Bronchial epithelial cell (primary cell): ENCODE measurements at regions not wholly inside any gene's neighbourhood (a gene's known extent, or its start where the extent isn't known, plus 50 kb on each side); places are given as distances from the start of the nearest gene placed in this dataset.
A peak's percentile ranks its signal among the peaks of the same experiment; 100 is the strongest.

Experiments used
- DNase-seq: peaks from one replicate; pipeline ENCODE4 v3.0.0-alpha.2; 2010; ENCODE audit warnings: low read depth
- FAIRE-seq: peaks from 2 replicates; lab custom pipeline; 2011; peaks lifted over from hg19 to GRCh38; lab: Jason Lieb, UNC
- H3K27me3 ChIP-seq: 2 replicates; pipeline ENCODE4 v1.5.1; 2011; ENCODE audit warnings: low read length; ENCODE audit not compliant: control insufficient read depth, insufficient read depth
- H3K36me3 ChIP-seq: 2 replicates; pipeline ENCODE4 v1.5.1; 2011; ENCODE audit warnings: low read length; ENCODE audit not compliant: control insufficient read depth, insufficient read depth
- H3K4me3 ChIP-seq: 2 replicates; pipeline ENCODE4 v1.5.1; 2011; ENCODE audit warnings: mild to moderate bottlenecking, low read depth, low read length, control low read depth
- TF ChIP-seq, protein P1 (sequence below): IDR thresholded peaks from 2 replicates; pipeline ENCODE4 v1.5.1; 2011; ENCODE audit warnings: mild to moderate bottlenecking, moderate library complexity, low read length, control low read depth, inconsistent platforms; ENCODE audit not compliant: insufficient read depth, severe bottlenecking

DNA sequence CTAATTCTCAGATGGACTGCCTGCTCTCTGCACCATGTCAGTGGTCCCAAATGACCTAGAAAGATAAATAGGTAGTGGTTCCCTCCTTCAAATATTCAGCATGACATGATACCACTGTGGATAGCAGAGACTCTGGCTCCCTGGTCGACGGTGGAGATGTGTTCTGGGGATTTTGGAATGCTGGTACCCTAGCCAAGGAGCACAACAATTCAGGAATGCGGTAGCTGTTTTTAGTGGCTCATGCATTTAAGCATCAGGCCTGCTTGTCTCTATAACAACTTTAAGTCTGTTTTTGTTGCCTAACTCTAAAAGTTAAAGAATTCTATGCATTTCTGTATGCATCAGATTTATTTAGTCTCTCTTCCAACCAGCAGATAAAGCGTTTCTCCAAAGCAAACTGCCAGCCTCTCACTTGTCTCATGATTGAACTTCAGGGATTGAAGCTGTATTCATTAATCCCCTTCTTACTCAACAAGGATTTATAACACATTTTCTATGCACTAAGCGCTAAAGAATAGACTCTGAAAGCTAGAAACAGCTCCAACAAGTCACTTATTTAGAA lies 164.9 kb upstream of the BMP4 start:
- peak; percentile 43 for FAIRE-seq
- TF ChIP-seq, protein P1, sequence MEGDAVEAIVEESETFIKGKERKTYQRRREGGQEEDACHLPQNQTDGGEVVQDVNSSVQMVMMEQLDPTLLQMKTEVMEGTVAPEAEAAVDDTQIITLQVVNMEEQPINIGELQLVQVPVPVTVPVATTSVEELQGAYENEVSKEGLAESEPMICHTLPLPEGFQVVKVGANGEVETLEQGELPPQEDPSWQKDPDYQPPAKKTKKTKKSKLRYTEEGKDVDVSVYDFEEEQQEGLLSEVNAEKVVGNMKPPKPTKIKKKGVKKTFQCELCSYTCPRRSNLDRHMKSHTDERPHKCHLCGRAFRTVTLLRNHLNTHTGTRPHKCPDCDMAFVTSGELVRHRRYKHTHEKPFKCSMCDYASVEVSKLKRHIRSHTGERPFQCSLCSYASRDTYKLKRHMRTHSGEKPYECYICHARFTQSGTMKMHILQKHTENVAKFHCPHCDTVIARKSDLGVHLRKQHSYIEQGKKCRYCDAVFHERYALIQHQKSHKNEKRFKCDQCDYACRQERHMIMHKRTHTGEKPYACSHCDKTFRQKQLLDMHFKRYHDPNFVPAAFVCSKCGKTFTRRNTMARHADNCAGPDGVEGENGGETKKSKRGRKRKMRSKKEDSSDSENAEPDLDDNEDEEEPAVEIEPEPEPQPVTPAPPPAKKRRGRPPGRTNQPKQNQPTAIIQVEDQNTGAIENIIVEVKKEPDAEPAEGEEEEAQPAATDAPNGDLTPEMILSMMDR: no peak

DNA sequence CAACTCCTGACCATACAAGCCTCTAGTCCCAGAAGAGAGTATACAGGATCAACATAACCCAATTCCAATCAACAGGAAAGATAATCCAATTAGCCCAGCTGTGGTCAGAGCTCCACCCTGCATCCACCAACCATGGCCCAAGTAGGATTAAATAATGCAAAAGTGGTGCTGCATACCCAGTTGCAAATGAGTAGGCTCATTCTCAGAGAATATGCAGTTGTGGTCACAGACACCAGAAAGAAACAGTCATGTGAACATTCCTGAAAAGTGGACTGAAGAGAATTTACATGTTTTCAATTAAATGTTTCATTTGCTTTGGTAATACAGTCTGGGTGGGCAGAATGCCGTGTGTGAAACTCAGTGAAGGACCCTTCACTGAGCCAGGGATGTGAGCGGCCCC lies 167.2 kb upstream of the BMP4 start:
- Histone ChIP-seq H3K36me3 (no peaks in the 10 kb centered on the region), H3K4me3 (no peak overlapping the region), H3K27me3 (no peaks in the 10 kb centered on the region)
- FAIRE-seq (no peak), DNase-seq (no peak)
- TF ChIP-seq, protein P1: no peak

More for the DNA sequence above, 164.9 kb upstream of the BMP4 start:
- H3K4me3 ChIP-seq: no peak overlapping the region
- H3K27me3 ChIP-seq: no peaks in the 10 kb centered on the region
- no peak for DNase-seq
- no peaks in the 10 kb centered on the region for H3K36me3 ChIP-seq

GRCh38 chr14:54125109-54125508 lies 168.5 kb upstream of the BMP4 start:
- TF ChIP-seq, protein P1: no peak
- Histone ChIP-seq H3K4me3 (no peak overlapping the region), H3K27me3 (no peaks in the 10 kb centered on the region), H3K36me3 (no peaks in the 10 kb centered on the region)
- FAIRE-seq: no peak
- DNase-seq: no peak

GRCh38 chr14:54126947-54127346 lies 170.3 kb upstream of the BMP4 start:
- DNase-seq (no peak), FAIRE-seq (no peak)
- no peaks in the 10 kb centered on the region for H3K27me3 ChIP-seq
- no peaks in the 10 kb centered on the region for H3K36me3 ChIP-seq
- TF ChIP-seq, protein P1: no peak
- no peak overlapping the region for H3K4me3 ChIP-seq

GRCh38 chr14:54127526-54127925 lies 170.9 kb upstream of the BMP4 start:
- Histone ChIP-seq H3K27me3 (no peaks in the 10 kb centered on the region), H3K4me3 (no peak overlapping the region), H3K36me3 (no peaks in the 10 kb centered on the region)
- TF ChIP-seq, protein P1: no peak
- DNase-seq: peak; percentile 12
- peak; percentile 36 for FAIRE-seq
